DOHH2 (cell line): ENCODE measurements at regions not wholly inside any gene's neighbourhood (a gene's known extent, or its start where the extent isn't known, plus 50 kb on each side); places are given as distances from the start of the nearest gene placed in this dataset.

Experiments
- H3F3A ChIP-seq: fragments of 200-600 bp; sonication (generic), shearing (Covaris generic); 2 replicates; pipeline ENCODE4 v1.6.0; 2016; ENCODE audit warnings: antibody characterized with exemption, mild to moderate bottlenecking; ENCODE audit not compliant: control insufficient read depth, insufficient read depth
- H3K27ac ChIP-seq: fragments of 200-600 bp; sonication (generic); 2 replicates; pipeline ENCODE4 v1.5.1; 2014; ENCODE audit warnings: low read depth, mild to moderate bottlenecking, low read length, moderate library complexity
- H3K27me3 ChIP-seq: fragments of 200-600 bp; sonication (generic); 2 replicates; pipeline ENCODE4 v1.6.1; 2014; ENCODE audit warnings: mild to moderate bottlenecking, low read length, mixed read lengths; ENCODE audit not compliant: control insufficient read depth
- H3K36me3 ChIP-seq: fragments of 200-600 bp; sonication (generic); 2 replicates; pipeline ENCODE4 v1.6.1; 2014; ENCODE audit warnings: mild to moderate bottlenecking, low read length, moderate library complexity, mixed read lengths; ENCODE audit not compliant: control insufficient read depth
- H3K4me1 ChIP-seq: fragments of 200-600 bp; sonication (generic); 2 replicates; pipeline ENCODE4 v1.6.1; 2014; ENCODE audit warnings: mild to moderate bottlenecking, low read length, mixed read lengths; ENCODE audit not compliant: control insufficient read depth
- H3K4me2 ChIP-seq: fragments of 200-600 bp; sonication (generic); 2 replicates; pipeline ENCODE4 v1.6.0; 2014; ENCODE audit warnings: mild to moderate bottlenecking, low read length, moderate library complexity
- H3K4me3 ChIP-seq: fragments of 200-600 bp; sonication (generic); 2 replicates; pipeline ENCODE4 v1.5.1; 2014; ENCODE audit warnings: mild to moderate bottlenecking, low read length, mixed read lengths
- H3K79me2 ChIP-seq: fragments of 200-600 bp; sonication (generic); 2 replicates; pipeline ENCODE4 v1.6.1; 2014; ENCODE audit warnings: mild to moderate bottlenecking, low read length, mixed read lengths; ENCODE audit not compliant: control insufficient read depth
- H3K9me2 ChIP-seq: fragments of 200-600 bp; sonication (generic); replicated peaks from 2 replicates; pipeline ENCODE4 v1.6.1; 2014; ENCODE audit warnings: mild to moderate bottlenecking, low read length, mixed read lengths; ENCODE audit not compliant: control insufficient read depth
- H3K9me3 ChIP-seq: fragments of 200-600 bp; sonication (generic); 2 replicates; pipeline ENCODE4 v1.6.1; 2014; ENCODE audit warnings: antibody characterized with exemption, low read length, mixed read lengths; ENCODE audit not compliant: control insufficient read depth, insufficient read depth
- H4K20me1 ChIP-seq: fragments of 200-600 bp; sonication (generic); 2 replicates; pipeline ENCODE4 v1.6.0; 2014; ENCODE audit warnings: low read depth, mild to moderate bottlenecking, antibody characterized with exemption, low read length, moderate library complexity; ENCODE audit not compliant: control insufficient read depth, insufficient read depth
- CTCF ChIP-seq: fragments of 200-600 bp; sonication (generic); IDR thresholded peaks from one replicate; pipeline ENCODE4 v1.5.1; 2014; ENCODE audit warnings: antibody characterized with exemption, mild to moderate bottlenecking, low read depth, low read length; ENCODE audit not compliant: poor library complexity, severe bottlenecking
- EZH2phosphoT487 ChIP-seq: fragments of 200-600 bp; sonication (generic); IDR thresholded peaks from 2 replicates; pipeline ENCODE4 v1.6.1; 2017; ENCODE audit warnings: borderline replicate concordance, mild to moderate bottlenecking, antibody characterized with exemption, low read length, moderate library complexity, mixed read lengths

GRCh38 chr2:144914622-144915318 lies 394.9 kb upstream of the ZEB2 start:
- Histone ChIP-seq H4K20me1 (no peaks in the 10 kb centered on the region), H3F3A (no peaks in the 10 kb centered on the region), H3K9me3 (0 out of 2 replicates have a peak, but pooled peaks cover 1% of the 10 kb centered on the region), H3K79me2 (no peaks in the 10 kb centered on the region), H3K27me3 (no peaks in the 10 kb centered on the region), H3K4me3 (no peak overlapping the region), H3K4me1 (peaks cover 8% of the 10 kb centered on the region), H3K4me2 (no peak overlapping the region), H3K9me2 (no peaks in the 10 kb centered on the region), H3K36me3 (no peaks in the 10 kb centered on the region), H3K27ac (no peak overlapping the region)
- no peak for TF ChIP-seq EZH2phosphoT487
- TF ChIP-seq CTCF: no peak

GRCh38 chr2:144914113-144914512 lies 394.2 kb upstream of the ZEB2 start:
- no peaks in the 10 kb centered on the region for H3K79me2 ChIP-seq
- no peaks in the 10 kb centered on the region for H4K20me1 ChIP-seq
- H3K27me3 ChIP-seq: no peaks in the 10 kb centered on the region
- no peak overlapping the region for H3K4me2 ChIP-seq
- H3K4me1 ChIP-seq: peaks cover 8% of the 10 kb centered on the region
- no peak overlapping the region for H3K4me3 ChIP-seq
- TF ChIP-seq CTCF (no peak), EZH2phosphoT487 (no peak)
- peaks cover 4% of the 10 kb centered on the region; the same call in 1 of the 2 replicates for H3K9me3 ChIP-seq
- H3K36me3 ChIP-seq: no peaks in the 10 kb centered on the region
- no peaks in the 10 kb centered on the region for H3F3A ChIP-seq
- H3K27ac ChIP-seq: no peak overlapping the region
- no peaks in the 10 kb centered on the region for H3K9me2 ChIP-seq

GRCh38 chr2:144912206-144912605 lies 392.3 kb upstream of the ZEB2 start:
- Histone ChIP-seq H3K9me3 (peaks cover 8% of the 10 kb centered on the region; the same call in 1 of the 2 replicates), H3K9me2 (no peaks in the 10 kb centered on the region), H3F3A (no peaks in the 10 kb centered on the region), H4K20me1 (no peaks in the 10 kb centered on the region), H3K4me2 (no peak overlapping the region), H3K4me1 (peaks cover 8% of the 10 kb centered on the region), H3K4me3 (no peak overlapping the region), H3K27ac (no peak overlapping the region), H3K79me2 (no peaks in the 10 kb centered on the region), H3K36me3 (no peaks in the 10 kb centered on the region), H3K27me3 (no peaks in the 10 kb centered on the region)
- no peak for TF ChIP-seq CTCF
- TF ChIP-seq EZH2phosphoT487: no peak
